Fibroblast of the aortic adventitia (primary cell): ENCODE measurements at regions not wholly inside any gene's neighbourhood (a gene's known extent, or its start where the extent isn't known, plus 50 kb on each side); places are given as distances from the start of the nearest gene placed in this dataset.

ENCODE experiments used
- DNase-seq: peaks from one replicate; pipeline ENCODE4 v3.0.0-alpha.2; 2010; ENCODE audit warnings: low read depth
- H3K4me3 ChIP-seq: 2 replicates; pipeline ENCODE4 v1.5.1; 2011; ENCODE audit warnings: low read depth, mild to moderate bottlenecking, control low read depth, low read length, moderate library complexity
- CTCF ChIP-seq: IDR thresholded peaks from 2 replicates; pipeline ENCODE4 v1.5.1; 2011; ENCODE audit warnings: mild to moderate bottlenecking, low read length, control low read depth, inconsistent platforms; ENCODE audit not compliant: insufficient read depth

GRCh38 chr21:36564647-36565046 is 84.7 kb upstream of the CLDN14 start:
- DNase-seq, result no peak
- no peak for TF ChIP-seq CTCF
- no peak overlapping the region for H3K4me3 ChIP-seq

GRCh38 chr21:36565540-36565939 is 85.6 kb upstream of the CLDN14 start:
- no peak for DNase-seq
- no peak for TF ChIP-seq CTCF

GRCh38 chr21:36566644-36567043 is 86.7 kb upstream of the CLDN14 start:
- H3K4me3 ChIP-seq, result no peak overlapping the region
- no peak for TF ChIP-seq CTCF
- DNase-seq, result no peak

More at GRCh38 chr21:36565540-36565939, 85.6 kb upstream of the CLDN14 start:
- no peak overlapping the region for H3K4me3 ChIP-seq

- peak; percentile 60 for DNase-seq
- no peak overlapping the region for H3K4me3 ChIP-seq
- no peak for TF ChIP-seq CTCF
Observed at GRCh38 chr21:36567216-36567885, 87.4 kb upstream of the CLDN14 start.

GRCh38 chr21:36569511-36569910 is 89.6 kb upstream of the CLDN14 start:
- no peak overlapping the region for H3K4me3 ChIP-seq
- TF ChIP-seq CTCF, result no peak
- no peak for DNase-seq

GRCh38 chr21:36571556-36571955 is 91.6 kb upstream of the CLDN14 start:
- no peak for DNase-seq
- no peak overlapping the region for H3K4me3 ChIP-seq
- no peak for TF ChIP-seq CTCF

- TF ChIP-seq CTCF, result no peak
- no peak overlapping the region for H3K4me3 ChIP-seq
- no peak for DNase-seq
Observed at GRCh38 chr21:36572039-36572438, 92.1 kb upstream of the CLDN14 start.
